Colonic mucosa (tissue), 4 donors: ENCODE measurements at regions not wholly inside any gene's neighbourhood (a gene's known extent, or its start where the extent isn't known, plus 50 kb on each side); places are given as distances from the start of the nearest gene placed in this dataset.

Experiments
- DNase-seq: peaks from one replicate; pipeline ENCODE4 v3.0.0-alpha.2; 2020
- H3K27ac ChIP-seq: fragments of 200-600 bp; one replicate; pipeline ENCODE4 v1.8.0; 2021
- H3K27me3 ChIP-seq: fragments of 200-600 bp; one replicate; pipeline ENCODE4 v1.8.0; 2021
- H3K36me3 ChIP-seq: fragments of 200-600 bp; one replicate; pipeline ENCODE4 v1.8.0; 2021
- H3K4me1 ChIP-seq: fragments of 200-600 bp; one replicate; pipeline ENCODE4 v1.8.0; 2021; ENCODE audit warnings: mild to moderate bottlenecking
- H3K4me3 ChIP-seq: fragments of 200-600 bp; one replicate; pipeline ENCODE4 v1.8.0; 2021
- H3K9ac ChIP-seq, 2 donors: one replicate each; pipeline ENCODE4 v1.7.0; 2013; ENCODE audit warnings: control low read depth in 2 of 2, low read depth in 2 of 2, low read length in 2 of 2
- H3K9me3 ChIP-seq: fragments of 200-600 bp; one replicate; pipeline ENCODE4 v1.8.0; 2021
- intact Hi-C: fragments of 100-400 bp; cut with DNase I; formaldehyde crosslinking; loops from one replicate; pipeline ENCODE4 v1.14.1; 2022
- TF ChIP-seq, protein P1 (sequence below): fragments of 200-600 bp; IDR thresholded peaks from one replicate; pipeline ENCODE4 v1.8.0; 2022; ENCODE audit warnings: antibody characterized with exemption, mild to moderate bottlenecking
- donor health status: healthy.
- donor health status: DM: no; HTN: no; CAD: no.
- donor health status: DM: no; HTN: no; CAD: no.

DNA sequence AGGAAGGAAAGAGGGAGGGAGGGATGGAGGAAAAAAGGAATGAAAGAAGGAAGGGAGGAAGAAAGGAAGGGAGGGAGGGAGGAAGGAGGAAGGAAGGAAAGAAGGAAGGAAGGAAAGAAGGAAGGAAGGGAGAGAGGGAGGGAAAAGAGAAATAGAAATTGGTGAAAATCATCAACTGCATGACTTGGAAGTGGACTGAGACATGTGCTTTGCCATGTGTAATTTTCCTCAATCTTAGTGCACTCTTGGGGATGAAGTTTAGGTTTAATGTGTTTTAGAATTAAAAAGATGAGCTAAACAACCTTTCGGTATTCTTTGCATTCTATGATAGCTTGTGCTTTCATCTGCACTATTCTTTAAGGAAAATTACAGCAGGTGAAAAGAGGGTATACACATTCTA lies 320.1 kb upstream of the GALNT5 start:
- H3K9ac ChIP-seq = no peak overlapping the region
- TF ChIP-seq, protein P1, sequence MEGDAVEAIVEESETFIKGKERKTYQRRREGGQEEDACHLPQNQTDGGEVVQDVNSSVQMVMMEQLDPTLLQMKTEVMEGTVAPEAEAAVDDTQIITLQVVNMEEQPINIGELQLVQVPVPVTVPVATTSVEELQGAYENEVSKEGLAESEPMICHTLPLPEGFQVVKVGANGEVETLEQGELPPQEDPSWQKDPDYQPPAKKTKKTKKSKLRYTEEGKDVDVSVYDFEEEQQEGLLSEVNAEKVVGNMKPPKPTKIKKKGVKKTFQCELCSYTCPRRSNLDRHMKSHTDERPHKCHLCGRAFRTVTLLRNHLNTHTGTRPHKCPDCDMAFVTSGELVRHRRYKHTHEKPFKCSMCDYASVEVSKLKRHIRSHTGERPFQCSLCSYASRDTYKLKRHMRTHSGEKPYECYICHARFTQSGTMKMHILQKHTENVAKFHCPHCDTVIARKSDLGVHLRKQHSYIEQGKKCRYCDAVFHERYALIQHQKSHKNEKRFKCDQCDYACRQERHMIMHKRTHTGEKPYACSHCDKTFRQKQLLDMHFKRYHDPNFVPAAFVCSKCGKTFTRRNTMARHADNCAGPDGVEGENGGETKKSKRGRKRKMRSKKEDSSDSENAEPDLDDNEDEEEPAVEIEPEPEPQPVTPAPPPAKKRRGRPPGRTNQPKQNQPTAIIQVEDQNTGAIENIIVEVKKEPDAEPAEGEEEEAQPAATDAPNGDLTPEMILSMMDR = no peak
- H3K27ac ChIP-seq = no peak overlapping the region
- no peaks in the 10 kb centered on the region for H3K9me3 ChIP-seq
- no peak for DNase-seq
- no peaks in the 10 kb centered on the region for H3K4me1 ChIP-seq
- H3K36me3 ChIP-seq = no peaks in the 10 kb centered on the region
- H3K27me3 ChIP-seq = no peaks in the 10 kb centered on the region
- intact Hi-C loops = no loop called here
- no peak overlapping the region for H3K4me3 ChIP-seq

DNA sequence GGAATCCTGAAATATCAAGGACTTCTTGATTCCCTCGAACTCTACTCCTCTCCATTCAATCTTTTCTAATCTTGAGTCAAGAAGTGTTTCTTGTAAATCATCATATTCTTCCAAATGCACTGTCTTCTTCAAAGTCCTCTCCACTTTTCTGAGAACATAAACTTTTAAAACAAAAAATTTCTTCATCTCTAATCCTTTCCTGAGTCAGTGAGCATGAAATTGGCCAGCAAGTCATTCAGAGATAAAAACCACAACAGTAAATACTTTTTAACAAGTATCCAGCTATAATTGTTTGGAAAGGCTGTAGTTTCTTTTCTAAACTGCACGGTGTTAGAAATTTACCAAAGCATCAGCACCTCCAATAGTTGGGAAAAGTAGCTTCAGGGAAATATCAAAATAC lies 312.6 kb upstream of the GALNT5 start:
- intact Hi-C loops = no loop called here
- H3K9ac ChIP-seq = no peak overlapping the region
- no peaks in the 10 kb centered on the region for H3K36me3 ChIP-seq
- H3K27me3 ChIP-seq = no peaks in the 10 kb centered on the region
- H3K4me1 ChIP-seq = no peaks in the 10 kb centered on the region
- TF ChIP-seq, protein P1 = no peak
- H3K4me3 ChIP-seq = no peak overlapping the region
- no peak for DNase-seq
- H3K9me3 ChIP-seq = no peaks in the 10 kb centered on the region
- H3K27ac ChIP-seq = no peak overlapping the region

DNA sequence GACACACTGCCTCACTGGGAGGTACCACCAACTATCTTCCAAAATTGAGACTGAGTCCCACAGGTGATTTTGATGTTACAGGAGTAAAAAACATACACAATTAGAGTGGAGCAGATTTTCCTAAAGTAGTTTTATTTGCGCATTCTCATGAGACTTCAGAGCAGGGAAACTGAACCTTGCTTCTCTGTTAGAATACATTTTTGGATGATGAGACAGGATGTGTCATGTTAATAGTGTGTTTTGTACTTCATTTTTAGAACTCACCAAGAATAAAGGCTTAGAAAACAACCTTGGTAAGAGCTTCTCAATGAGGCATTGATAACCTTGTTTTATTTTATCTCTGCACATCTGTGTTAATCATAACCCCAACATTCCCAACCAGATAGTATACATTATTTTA lies 310.2 kb upstream of the GALNT5 start:
- intact Hi-C loops = no loop called here
- Histone ChIP-seq H3K27ac (no peak overlapping the region), H3K4me3 (no peak overlapping the region), H3K9ac (no peak overlapping the region), H3K36me3 (no peaks in the 10 kb centered on the region), H3K4me1 (no peaks in the 10 kb centered on the region), H3K27me3 (no peaks in the 10 kb centered on the region), H3K9me3 (no peaks in the 10 kb centered on the region)
- TF ChIP-seq, protein P1 = no peak
- no peak for DNase-seq

DNA sequence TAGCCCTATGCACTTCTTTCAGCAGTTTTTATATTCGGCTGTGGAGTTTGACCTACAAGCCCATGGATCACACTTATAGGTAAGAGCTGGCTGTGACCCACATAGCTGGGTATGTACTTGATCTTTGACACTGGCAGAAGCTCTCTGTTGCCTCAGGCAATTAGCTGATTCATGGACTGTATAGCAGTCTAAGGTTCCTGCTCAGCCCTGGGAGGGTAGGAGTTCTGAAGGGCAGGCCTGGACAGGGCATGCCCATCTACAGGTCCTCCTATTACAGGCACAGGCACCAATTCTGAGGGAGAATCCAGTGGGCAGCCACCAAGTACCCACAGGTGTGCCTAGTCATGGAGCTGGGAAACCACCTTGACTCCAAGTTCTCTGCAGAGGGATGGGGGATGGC lies 301.8 kb upstream of the GALNT5 start:
- intact Hi-C loops = no loop called here
- Histone ChIP-seq H3K27ac (no peak overlapping the region), H3K4me1 (no peaks in the 10 kb centered on the region), H3K27me3 (no peaks in the 10 kb centered on the region), H3K9ac (no peak overlapping the region), H3K9me3 (no peaks in the 10 kb centered on the region), H3K4me3 (no peak overlapping the region), H3K36me3 (no peaks in the 10 kb centered on the region)
- DNase-seq = no peak
- TF ChIP-seq, protein P1 = no peak

DNA sequence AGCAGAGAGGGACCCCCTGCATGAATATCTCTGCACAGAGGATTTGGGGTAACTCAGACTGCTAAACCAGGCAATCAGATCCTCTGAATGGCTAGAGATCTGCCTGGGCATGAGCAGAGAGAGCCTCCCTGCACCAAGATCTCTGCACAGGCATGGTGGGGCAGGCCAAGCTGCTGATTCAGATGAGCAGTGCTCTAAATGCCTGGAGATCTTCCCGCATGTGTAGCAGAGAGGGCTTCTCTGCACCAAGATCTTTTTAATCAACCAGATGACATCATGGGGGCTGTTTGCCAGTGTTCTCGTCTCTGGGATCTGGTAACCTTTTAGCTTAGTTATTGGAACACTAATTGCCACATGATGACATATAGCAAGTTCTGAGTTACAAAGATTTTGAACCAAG lies 301.3 kb upstream of the GALNT5 start:
- H3K9me3 ChIP-seq = no peaks in the 10 kb centered on the region
- intact Hi-C loops = no loop called here

More for the DNA sequence above, 301.3 kb upstream of the GALNT5 start:
- H3K27me3 ChIP-seq = no peaks in the 10 kb centered on the region
- no peak for DNase-seq
- no peak overlapping the region for H3K4me3 ChIP-seq
- no peaks in the 10 kb centered on the region for H3K36me3 ChIP-seq
- H3K4me1 ChIP-seq = no peaks in the 10 kb centered on the region
- no peak overlapping the region for H3K27ac ChIP-seq
- TF ChIP-seq, protein P1 = no peak
- H3K9ac ChIP-seq = no peak overlapping the region
